ENCODE measurements at regions not wholly inside any gene's neighbourhood (a gene's known extent, or its start where the extent isn't known, plus 50 kb on each side); places are given as distances from the start of the nearest gene placed in this dataset.
A peak's percentile ranks its signal among the peaks of the same experiment; 100 is the strongest.

DNA sequence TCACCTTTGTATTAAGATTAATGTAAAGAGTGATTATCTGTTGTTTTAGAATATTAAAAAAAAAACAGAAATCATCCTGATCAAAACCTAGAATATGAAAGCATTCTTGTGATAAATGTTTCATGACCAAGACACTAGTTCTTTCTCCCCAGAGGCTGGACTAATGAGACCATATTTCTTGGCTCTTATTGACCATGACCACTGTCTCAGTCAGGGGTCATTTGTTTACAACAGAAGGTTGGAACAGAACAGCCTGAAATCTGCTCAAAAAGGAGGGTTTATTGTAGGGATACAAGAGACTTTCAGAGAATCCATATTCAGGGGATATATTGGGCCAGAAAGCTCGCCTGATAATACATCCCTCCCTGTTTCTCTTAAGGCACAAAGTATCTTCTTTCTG is 87.7 kb downstream of the TMEM30B start:
- DNase-seq (ENCODE audit: extremely low read depth, low read depth, low spot score) = no peak

DNA sequence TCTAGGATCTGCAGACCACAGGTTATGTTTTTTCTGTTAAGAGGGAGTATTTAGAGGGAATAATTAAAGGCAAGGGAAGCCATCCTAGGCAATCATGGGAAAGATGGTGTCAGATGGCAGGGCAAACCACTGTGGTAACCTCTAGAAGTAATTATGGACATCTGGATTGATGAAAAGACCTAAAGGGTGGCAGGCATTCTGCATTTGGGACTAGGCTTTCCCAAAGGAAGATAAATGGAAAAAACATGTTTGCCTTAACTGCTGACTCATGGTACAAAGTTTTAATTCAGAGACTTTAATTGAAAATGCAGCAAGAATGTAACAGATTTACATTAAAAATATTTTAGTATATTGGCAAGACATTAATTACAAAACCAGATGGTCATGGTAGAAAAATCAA is 88.1 kb downstream of the TMEM30B start:
- DNase-seq (ENCODE audit: extremely low read depth, low read depth, low spot score) = no peak

DNA sequence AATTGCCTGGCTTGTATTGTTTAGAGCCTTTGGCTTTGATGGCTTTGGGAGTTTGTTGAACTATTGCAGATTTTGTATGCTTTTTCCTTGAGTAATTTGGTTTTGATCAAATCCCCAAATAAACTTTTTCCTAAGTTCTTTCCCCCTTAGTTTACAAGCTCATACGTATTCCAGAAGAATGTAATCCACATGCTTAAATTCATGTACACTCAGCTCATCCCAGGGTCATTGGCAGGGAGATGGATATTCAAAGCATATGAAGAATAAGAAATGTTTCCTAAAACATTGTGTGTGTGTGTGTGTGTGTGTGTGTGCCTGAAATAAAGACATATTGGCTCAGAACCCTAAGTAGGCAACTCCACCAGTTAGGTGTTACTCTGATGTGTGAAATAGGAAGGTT is 89.4 kb downstream of the TMEM30B start:
- no peak for DNase-seq (ENCODE audit: extremely low read depth, low read depth, low spot score)

DNA sequence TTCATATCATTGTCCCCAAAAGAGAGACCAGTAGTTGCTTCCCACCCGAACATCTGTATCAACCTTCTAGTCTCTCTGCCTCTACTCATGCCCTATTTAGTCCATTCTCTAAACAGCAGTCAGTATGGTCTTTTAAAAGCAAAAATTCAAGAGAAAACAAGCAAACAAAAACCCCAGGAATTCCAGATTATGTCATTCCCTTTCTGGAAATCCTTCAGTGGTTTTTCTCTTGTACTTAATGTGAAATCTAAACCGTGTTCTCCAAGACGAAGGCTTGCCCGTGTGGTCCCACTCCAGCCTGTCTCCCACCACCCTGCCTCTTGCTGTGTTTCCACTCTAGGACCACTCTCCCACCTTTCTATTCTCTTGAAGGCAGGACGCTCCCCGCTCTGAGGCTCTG is 90.8 kb downstream of the TMEM30B start:
- no peak for DNase-seq (ENCODE audit: extremely low read depth, low read depth, low spot score)

DNA sequence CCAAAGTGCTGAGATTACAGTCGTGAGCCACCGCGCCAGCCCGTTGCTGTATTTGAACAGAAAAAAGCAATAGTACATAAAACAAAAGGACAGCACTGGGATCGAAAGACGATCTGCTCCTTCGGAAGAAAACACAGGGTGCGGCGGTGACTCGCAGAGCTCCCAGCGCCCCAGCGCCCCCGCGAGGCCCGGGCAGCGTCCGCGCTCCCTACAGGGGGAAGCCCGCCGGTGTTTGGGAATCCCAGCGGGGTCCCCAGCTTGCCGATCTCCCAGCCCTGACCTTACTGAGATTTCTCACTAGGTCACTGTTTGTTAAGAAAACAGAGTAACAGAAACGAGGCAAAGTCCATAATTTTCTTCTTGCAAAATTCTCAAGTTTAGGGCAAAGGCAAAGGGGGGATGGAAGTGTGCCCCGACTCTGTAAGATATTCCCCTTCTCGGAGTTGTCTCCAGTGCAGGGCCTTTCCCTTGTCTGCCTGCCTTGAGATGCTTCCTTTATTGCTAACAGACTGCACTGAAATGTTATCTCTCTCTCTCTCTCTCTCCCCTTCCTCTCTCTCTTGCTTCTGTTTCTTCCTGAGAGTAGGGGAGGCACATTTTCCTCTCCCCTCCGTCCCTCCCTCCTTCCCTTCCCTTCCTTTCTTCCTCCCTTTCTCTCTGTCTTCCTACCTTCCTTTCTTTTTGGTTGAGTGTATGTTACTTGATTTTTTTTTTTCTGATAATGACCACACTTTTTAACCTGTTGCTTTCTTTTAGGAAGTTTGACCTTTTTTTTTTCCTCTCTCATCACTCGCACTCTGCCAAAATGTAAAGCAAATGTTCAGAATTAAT is 91.9 kb downstream of the TMEM30B start:
- DNase-seq (ENCODE audit: extremely low read depth, low read depth, low spot score) = no peak

- no peak for DNase-seq (ENCODE audit: extremely low read depth, low read depth, low spot score)
These were observed 92.9 kb downstream of the TMEM30B start for GRCh38 chr14:61188196-61188595.

DNA sequence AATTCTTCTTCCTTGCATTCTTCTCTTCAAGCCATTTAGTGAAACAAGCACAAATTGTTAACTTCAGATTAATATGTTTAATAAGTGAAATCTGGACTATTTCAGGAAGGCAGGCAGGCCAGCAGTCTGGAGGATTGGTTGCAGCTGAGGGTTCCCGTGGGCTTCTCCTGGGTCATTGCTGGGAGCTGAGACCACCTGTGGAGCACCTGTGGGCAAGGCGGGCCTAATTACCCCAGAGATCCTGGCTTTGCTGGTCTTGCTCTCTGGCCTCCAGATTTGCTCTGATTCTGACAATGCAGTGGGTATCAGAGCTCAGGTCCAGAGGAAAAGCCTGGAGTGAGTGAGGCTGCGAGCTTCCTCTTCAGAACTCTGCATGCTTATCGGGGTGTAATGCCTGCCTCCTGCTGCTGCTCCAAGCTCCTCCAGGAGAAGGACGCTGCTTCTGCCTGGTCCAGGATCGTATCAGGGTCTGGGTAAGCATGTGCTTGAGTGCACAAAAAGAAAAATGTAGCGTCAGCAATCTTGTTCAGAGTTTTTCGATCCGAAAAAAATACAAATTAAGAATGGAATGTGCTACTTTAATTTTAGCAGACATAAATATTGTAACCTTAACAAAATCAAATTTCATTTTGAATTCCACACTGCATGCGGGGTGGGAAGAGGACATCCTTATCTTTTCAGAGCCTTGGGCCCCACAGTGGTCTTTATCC is 93.8 kb downstream of the TMEM30B start:
- DNase-seq (ENCODE audit: extremely low read depth, low read depth, low spot score) = no peak

GRCh38 chr14:61186341-61187195 is 94.6 kb downstream of the TMEM30B start:
- DNase-seq (ENCODE audit: extremely low read depth, low read depth, low spot score) = no peak

DNA sequence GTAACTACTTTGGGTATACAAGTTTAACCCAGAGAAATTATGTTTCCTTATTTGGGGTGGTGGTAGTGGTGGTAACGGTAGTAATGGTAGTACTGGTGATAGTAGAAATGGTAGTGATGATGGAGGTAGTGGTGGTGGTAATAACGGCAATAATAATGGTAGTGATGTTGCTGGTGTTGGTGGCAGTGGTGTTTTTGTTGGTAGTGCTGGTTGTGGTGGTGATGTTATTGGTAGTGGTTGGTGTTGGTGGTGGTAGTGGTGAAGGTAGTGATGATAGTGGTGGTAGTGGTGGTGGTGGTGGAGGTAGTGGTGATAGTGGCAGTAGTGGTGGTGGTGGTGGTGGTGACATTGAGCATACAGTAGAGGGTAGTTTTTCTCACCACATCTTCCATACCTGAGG is 95.6 kb downstream of the TMEM30B start:
- no peak for DNase-seq (ENCODE audit: extremely low read depth, low read depth, low spot score)

DNA sequence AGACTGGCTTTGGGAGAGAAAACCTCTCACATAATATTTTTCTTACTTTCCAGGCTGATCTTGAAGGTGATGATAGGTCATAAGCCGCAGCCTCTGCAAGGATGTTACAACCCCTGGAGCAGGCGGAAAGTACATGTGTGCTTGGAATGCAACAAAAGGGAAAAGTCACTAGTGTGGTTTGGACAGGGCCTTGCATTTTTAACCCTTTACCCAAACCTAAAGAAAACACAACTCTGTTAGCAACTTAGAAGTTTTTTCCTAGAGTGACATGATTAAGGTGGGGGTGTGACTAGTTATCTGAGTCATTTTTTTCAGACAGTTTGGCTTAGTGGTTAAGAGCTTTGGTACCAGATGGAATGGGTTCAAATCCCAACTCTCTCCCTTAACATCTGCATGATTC is 97.0 kb downstream of the TMEM30B start:
- DNase-seq (ENCODE audit: extremely low read depth, low read depth, low spot score) = no peak

DNA sequence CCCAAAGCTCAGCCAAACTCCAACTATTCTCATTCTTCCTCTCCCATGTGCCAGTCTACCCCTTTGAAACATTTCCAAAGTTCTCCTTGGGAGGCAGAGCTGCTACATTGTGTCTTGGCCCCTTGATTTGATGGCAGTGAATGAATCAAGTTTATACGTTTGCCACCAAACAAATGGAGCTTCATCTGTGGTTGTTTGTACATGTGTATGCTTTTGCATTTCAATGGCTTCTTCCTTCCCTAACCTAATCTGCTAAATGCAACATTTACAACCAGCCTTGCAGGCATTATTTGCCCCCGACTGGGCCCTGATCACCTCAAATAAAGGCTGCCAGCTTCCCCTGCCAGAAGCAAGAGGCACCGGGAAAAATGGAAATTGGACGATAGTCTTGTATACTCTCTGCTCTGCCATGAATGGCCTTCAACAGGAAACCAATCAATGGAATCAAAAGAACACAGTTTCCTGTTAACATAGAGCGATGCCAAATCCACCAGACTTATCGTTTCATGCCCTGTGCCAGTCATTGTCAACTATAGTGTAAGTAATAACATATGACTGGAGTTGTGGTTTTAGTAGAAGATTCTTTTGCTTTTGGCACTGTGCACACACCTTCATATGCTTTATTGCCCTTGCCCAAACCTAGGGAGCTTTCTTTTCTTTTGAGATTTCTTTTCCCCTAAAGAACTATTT is 97.8 kb downstream of the TMEM30B start:
- peak; percentile 60 for DNase-seq (ENCODE audit: extremely low read depth, low read depth, low spot score)

DNA sequence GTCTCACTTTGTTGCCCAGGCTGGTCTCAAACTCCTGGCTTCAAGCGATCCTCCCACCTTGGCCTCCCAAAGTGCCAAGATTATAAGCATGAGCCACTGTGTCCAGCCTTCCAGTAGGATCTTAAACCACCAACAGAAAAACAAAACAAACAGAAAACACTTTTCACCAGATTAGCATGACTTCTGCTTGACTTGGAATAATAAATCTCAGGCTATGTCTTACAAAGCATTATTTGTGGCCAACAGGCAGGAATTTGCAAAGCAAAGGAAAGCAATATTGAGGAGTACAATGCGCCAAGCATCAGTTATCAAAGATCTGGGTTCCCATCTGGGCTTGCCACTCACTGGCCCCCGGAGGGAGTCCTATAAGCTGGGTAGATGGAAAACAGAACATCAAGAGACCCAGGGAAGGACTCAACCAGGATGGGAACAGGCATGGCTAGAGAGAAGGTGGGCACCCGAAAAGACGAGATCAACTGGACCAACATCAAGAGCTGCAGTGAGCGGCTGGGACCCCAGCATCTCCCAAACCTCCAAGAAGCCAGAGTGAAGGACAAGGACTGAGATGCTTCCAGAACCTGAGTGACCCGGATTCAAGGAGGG is 101.2 kb downstream of the TMEM30B start:
- DNase-seq (ENCODE audit: extremely low read depth, low read depth, low spot score) = no peak

DNA sequence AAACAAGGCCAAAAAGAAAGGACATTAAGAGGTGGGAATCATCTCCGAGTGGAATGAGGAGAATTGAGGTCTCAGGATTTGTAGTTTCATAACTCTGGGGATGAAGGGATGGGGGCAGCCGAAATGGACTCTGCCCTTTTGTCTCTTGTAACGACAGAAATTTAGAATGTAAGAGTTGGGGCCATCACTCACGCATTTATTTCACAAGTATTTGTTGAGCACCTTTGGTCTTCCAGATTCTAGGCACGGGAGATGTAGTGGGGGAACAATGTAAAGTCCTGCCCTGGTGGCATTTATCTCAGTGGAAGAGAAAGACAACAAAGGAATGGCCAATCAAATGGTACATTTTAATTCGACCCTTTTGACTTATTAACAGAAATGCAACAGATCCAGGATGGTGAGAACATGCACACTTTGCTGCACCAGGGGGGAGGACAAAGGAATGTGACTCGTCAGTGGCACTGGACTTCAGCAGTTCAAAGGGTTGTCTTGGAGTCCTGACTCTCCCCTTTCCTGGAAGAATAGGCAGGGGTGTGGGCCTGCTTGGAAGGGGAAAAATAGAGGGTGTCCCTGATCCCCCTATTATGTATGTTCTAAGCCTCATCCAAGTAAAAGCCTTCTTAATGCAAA is 102.0 kb downstream of the TMEM30B start:
- DNase-seq (ENCODE audit: extremely low read depth, low read depth, low spot score) = no peak

DNA sequence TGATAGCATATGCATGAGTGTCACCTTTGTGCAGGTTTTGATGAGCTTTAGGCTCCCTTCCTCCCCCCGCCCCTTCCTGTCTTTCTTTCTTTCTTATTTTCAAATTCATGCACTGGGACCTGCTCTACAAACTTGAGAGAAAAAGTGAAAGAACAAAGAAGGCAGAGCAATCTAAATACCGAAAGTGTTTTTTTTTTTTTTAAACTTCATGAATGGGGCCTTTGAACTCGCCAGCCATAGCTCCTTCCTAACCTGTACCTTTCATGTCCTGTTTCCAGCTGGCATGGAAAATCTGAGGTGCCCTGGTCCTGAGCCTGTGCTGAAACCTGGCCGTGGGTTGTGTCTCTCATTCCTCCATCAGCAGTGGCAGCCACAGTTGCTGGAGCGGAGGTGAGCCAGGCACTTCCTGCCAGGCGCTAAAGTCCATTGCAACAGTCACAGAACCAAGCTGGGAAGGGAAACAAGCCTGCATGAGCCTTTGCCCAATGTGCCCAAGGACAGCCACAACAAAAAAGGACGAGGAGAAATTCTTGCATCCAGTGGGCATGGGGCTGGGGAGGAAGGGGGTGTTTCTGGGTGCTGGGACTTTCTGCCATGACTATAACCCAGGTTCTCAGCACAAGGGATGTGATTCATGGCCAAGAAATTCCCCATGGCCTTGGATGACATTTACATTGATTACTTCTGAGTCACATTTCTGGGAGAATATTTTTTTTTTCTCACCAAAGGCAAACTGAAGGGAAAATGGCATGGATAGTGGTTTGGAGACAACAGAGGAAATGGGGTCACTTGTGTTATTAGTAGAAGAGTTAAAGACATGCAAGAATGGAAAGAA is 102.7 kb downstream of the TMEM30B start:
- peak; percentile 95 for DNase-seq (ENCODE audit: extremely low read depth, low read depth, low spot score)

- no peak for DNase-seq (ENCODE audit: extremely low read depth, low read depth, low spot score)
These were observed 103.6 kb downstream of the TMEM30B start for GRCh38 chr14:61177279-61178225.

DNA sequence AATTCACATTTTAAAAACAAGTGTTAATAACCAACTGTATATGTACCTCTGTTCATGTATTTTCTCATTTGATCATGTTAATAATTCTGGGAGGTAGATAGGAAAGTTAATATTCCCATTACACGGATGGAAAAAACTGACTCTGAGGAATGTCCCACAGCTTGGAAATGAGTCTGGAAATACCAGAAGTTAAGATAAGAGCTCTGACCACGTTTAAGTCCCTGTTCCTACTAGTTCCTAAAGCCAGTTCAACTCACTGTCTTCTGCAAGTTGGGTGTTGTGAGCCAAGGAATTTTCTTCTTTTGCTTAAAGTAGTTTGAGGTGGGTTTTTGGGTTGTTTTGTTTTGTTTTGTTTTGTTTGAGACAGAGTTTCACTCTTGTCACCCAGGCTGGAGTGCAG is 104.5 kb downstream of the TMEM30B start:
- no peak for DNase-seq (ENCODE audit: extremely low read depth, low read depth, low spot score)

GRCh38 chr14:61174987-61175386 is 106.2 kb downstream of the TMEM30B start:
- DNase-seq (ENCODE audit: extremely low read depth, low read depth, low spot score) = no peak

- DNase-seq (ENCODE audit: extremely low read depth, low read depth, low spot score) = no peak
These were observed 106.7 kb downstream of the TMEM30B start for GRCh38 chr14:61174441-61174891.

Measured in glomerular endothelial cell (primary cell).